Brain microvascular endothelial cell (primary cell): ENCODE measurements at regions not wholly inside any gene's neighbourhood (a gene's known extent, or its start where the extent isn't known, plus 50 kb on each side); places are given as distances from the start of the nearest gene placed in this dataset.

ENCODE experiments used
- DNase-seq: peaks from one replicate; pipeline ENCODE4 v3.0.0-alpha.2; 2020
- H3K27ac ChIP-seq: fragments of 250-450 bp; sonication (Bioruptor Pico); 2 replicates; pipeline ENCODE4 v1.5.1; 2020; ENCODE audit warnings: mild to moderate bottlenecking, moderate library complexity
- H3K27me3 ChIP-seq: fragments of 250-450 bp; sonication (Bioruptor Pico); replicated peaks from 2 replicates; pipeline ENCODE4 v1.5.1; 2020; ENCODE audit warnings: mild to moderate bottlenecking
- H3K36me3 ChIP-seq: fragments of 250-450 bp; sonication (Bioruptor Pico); replicated peaks from 2 replicates; pipeline ENCODE4 v1.5.1; 2020; ENCODE audit warnings: mild to moderate bottlenecking
- H3K4me3 ChIP-seq: 2 replicates; pipeline ENCODE4 v1.5.1; 2011; ENCODE audit warnings: low read depth, mild to moderate bottlenecking, control low read depth, low read length, moderate library complexity
- CTCF ChIP-seq: IDR thresholded peaks from 2 replicates; pipeline ENCODE4 v1.5.1; 2011; ENCODE audit warnings: low read depth, mild to moderate bottlenecking, moderate library complexity, low read length, control low read depth, inconsistent platforms; ENCODE audit errors: missing control alignments
- in situ Hi-C: cut with HindIII; loops from 2 replicates; pipeline ENCODE4 v1.10.0; 2017; ENCODE audit warnings: low sequenced_read_pairs, low pct_ligation_motif_present

GRCh38 chr14:81682701-81683100, 149.0 kb upstream of the SEL1L start:
- Histone ChIP-seq H3K36me3 (no peaks in the 10 kb centered on the region), H3K27ac (no peak overlapping the region), H3K4me3 (no peak overlapping the region), H3K27me3 (no peaks in the 10 kb centered on the region)
- TF ChIP-seq CTCF: no peak
- in situ Hi-C loops: no loop called here
- no peak for DNase-seq

GRCh38 chr14:81684696-81685095, 151.0 kb upstream of the SEL1L start:
- no peak for TF ChIP-seq CTCF
- Histone ChIP-seq H3K27me3 (no peaks in the 10 kb centered on the region), H3K27ac (no peak overlapping the region), H3K4me3 (no peak overlapping the region), H3K36me3 (no peaks in the 10 kb centered on the region)
- in situ Hi-C loops: no loop called here
- no peak for DNase-seq

- H3K4me3 ChIP-seq: no peak overlapping the region
- H3K36me3 ChIP-seq: no peaks in the 10 kb centered on the region
- DNase-seq: no peak
- TF ChIP-seq CTCF: no peak
- in situ Hi-C loops: no loop called here
- no peaks in the 10 kb centered on the region for H3K27me3 ChIP-seq
- no peak overlapping the region for H3K27ac ChIP-seq
These were observed 152.9 kb upstream of the SEL1L start for GRCh38 chr14:81686512-81686911.

GRCh38 chr14:81691931-81692330, 158.3 kb upstream of the SEL1L start:
- no peak overlapping the region for H3K4me3 ChIP-seq
- H3K36me3 ChIP-seq: no peaks in the 10 kb centered on the region
- in situ Hi-C loops: no loop called here
- no peaks in the 10 kb centered on the region for H3K27me3 ChIP-seq
- no peak overlapping the region for H3K27ac ChIP-seq
- no peak for DNase-seq
- TF ChIP-seq CTCF: no peak

GRCh38 chr14:81694419-81694818, 160.8 kb upstream of the SEL1L start:
- Histone ChIP-seq H3K36me3 (no peaks in the 10 kb centered on the region), H3K27me3 (no peaks in the 10 kb centered on the region), H3K4me3 (no peak overlapping the region), H3K27ac (no peak overlapping the region)
- no peak for TF ChIP-seq CTCF
- in situ Hi-C loops: no loop called here
- no peak for DNase-seq

- no peaks in the 10 kb centered on the region for H3K36me3 ChIP-seq
- DNase-seq: no peak
- H3K27ac ChIP-seq: no peak overlapping the region
- no peak for TF ChIP-seq CTCF
- H3K27me3 ChIP-seq: no peaks in the 10 kb centered on the region
- in situ Hi-C loops: no loop called here
- H3K4me3 ChIP-seq: no peak overlapping the region
These were observed 176.0 kb upstream of the SEL1L start for GRCh38 chr14:81709681-81710080.
